ENCODE measurements at regions not wholly inside any gene's neighbourhood (a gene's known extent, or its start where the extent isn't known, plus 50 kb on each side); places are given as distances from the start of the nearest gene placed in this dataset.

- TF ChIP-seq, protein P1, sequence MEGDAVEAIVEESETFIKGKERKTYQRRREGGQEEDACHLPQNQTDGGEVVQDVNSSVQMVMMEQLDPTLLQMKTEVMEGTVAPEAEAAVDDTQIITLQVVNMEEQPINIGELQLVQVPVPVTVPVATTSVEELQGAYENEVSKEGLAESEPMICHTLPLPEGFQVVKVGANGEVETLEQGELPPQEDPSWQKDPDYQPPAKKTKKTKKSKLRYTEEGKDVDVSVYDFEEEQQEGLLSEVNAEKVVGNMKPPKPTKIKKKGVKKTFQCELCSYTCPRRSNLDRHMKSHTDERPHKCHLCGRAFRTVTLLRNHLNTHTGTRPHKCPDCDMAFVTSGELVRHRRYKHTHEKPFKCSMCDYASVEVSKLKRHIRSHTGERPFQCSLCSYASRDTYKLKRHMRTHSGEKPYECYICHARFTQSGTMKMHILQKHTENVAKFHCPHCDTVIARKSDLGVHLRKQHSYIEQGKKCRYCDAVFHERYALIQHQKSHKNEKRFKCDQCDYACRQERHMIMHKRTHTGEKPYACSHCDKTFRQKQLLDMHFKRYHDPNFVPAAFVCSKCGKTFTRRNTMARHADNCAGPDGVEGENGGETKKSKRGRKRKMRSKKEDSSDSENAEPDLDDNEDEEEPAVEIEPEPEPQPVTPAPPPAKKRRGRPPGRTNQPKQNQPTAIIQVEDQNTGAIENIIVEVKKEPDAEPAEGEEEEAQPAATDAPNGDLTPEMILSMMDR (IDR thresholded peaks at IDR 0.05; ENCODE audit: low read depth, low read length) = no peak
- TF ChIP-seq EZH2phosphoT487 (IDR thresholded peaks at IDR 0.05; ENCODE audit: low read depth) = peak; percentile 79
Measured at GRCh38 chr13:31038834-31039552, 106.5 kb downstream of the TEX26 start.

Measured in OCI-LY3 (cell line).